Heart left ventricle (tissue), 16 donors: ENCODE measurements at regions not wholly inside any gene's neighbourhood (a gene's known extent, or its start where the extent isn't known, plus 50 kb on each side); places are given as distances from the start of the nearest gene placed in this dataset.

Experiments used
- ATAC-seq, 4 donors: fragments of 200-7000 bp; cut with Tn5 transposase; one replicate each; pipeline ENCODE4 v1.9.1; 2020 to 2022; ENCODE audit warnings: moderate library complexity in 4 of 4, mild to moderate bottlenecking in 3 of 4, moderate number of reproducible peaks in 1 of 4
- DNase-seq, 5 donors: peaks; one replicate each; pipeline ENCODE4 v3.0.0-alpha.2; 2020
- H3K27ac ChIP-seq, 12 donors: fragments of 200-600 bp; sonication (generic) in 4 of 12; one replicate each; pipeline versions ENCODE4 v1.5.0 to v1.8.0; 2016 to 2022; ENCODE audit warnings: mild to moderate bottlenecking in 2 of 12
- H3K27me3 ChIP-seq, 9 donors: fragments of 200-600 bp; sonication (generic) in 2 of 9; one replicate each; pipeline versions ENCODE4 v1.5.1 to v1.8.0; 2016 to 2022; ENCODE audit warnings: mild to moderate bottlenecking in 3 of 9
- H3K36me3 ChIP-seq, 9 donors: fragments of 200-600 bp; sonication (generic) in 2 of 9; one replicate each; pipeline versions ENCODE4 v1.5.0 to v1.8.0; 2018 to 2022; ENCODE audit warnings: mild to moderate bottlenecking in 2 of 9
- H3K4me1 ChIP-seq, 12 donors: fragments of 200-600 bp; sonication (generic) in 4 of 12; one replicate each; pipeline versions ENCODE4 v1.5.0 to v1.8.0; 2016 to 2022; ENCODE audit warnings: mild to moderate bottlenecking in 3 of 12
- H3K4me3 ChIP-seq, 12 donors: fragments of 200-600 bp; sonication (generic) in 4 of 12; one replicate each; pipeline versions ENCODE4 v1.5.0 to v1.8.0; 2017 to 2022; ENCODE audit warnings: mild to moderate bottlenecking in 9 of 12, moderate library complexity in 4 of 12
- H3K9me3 ChIP-seq, 12 donors: fragments of 200-600 bp; sonication (generic) in 4 of 12; one replicate each; pipeline versions ENCODE4 v1.5.0 to v1.8.0; 2016 to 2022; ENCODE audit warnings: mild to moderate bottlenecking in 1 of 12
- POLR2A ChIP-seq, 2 donors: fragments of 450-650 bp; IDR thresholded peaks; one replicate each; pipeline ENCODE4 v1.6.1; 2017; ENCODE audit warnings: antibody characterized with exemption in 2 of 2, mild to moderate bottlenecking in 2 of 2, moderate library complexity in 2 of 2
- WGBS, 4 donors: extraction: QIAGEN DNeasy Blood & Tissue Kit in 2 of 4; methylation state at CpG; one replicate each; pipeline versions ENCODE4 v1.1.5 to v1.1.7; 2013 to 2018; 5-methylcytosine and 5-hydroxymethylcytosine counted together
- intact Hi-C, 10 donors: fragments of 100-400 bp; cut with DNase I; formaldehyde crosslinking; loops; one replicate each; pipeline versions ENCODE4 v1.11.1 to v1.14.2; 2022
- TF ChIP-seq, protein P1 (sequence below), 12 donors: fragments of 200-600 bp; sonication (generic) in 4 of 12; IDR thresholded peaks; one replicate each; pipeline versions ENCODE4 v1.5.0 to v1.8.0; 2018 to 2022; ENCODE audit warnings: antibody characterized with exemption in 12 of 12, mild to moderate bottlenecking in 5 of 12
- donor health status: ischemic (EF 13 %, LVEDD 7.1; RV severe dilation, severe dysfunction).
- donor health status: healthy with polysubstance abuse.
- donor health status: DM: no; HTN: yes; CAD: no.
- donor health status: DM: no; HTN: no; CAD: no.
- donor health status: ischemic (EF 25% LVEDD 6.9; RV normal size, moderate dysfunction).
- donor health status: ischemic (EF 25% LVEDD 5.7; RV mildly dilated, moderate dysfunction).
- donor health status: healthy.
- donor health status: DM: yes; HTN: yes; CAD: no.
- donor health status: ischemic (EF 35%, LVEDD 5.7; RV mildly dilated, moderate dysfunction).
- donor health status: nonischemic (EF 11% LVEDD 7.7; RV severe dilation, severe dysfunction).
- donor health status: DM: yes; HTN: yes; CAD: no.
- donor health status: PGD.
- donor health status: ischemic (EF 29% LVEDD 5.4; RV normal size, mild dysfunction).
- donor health status: nonischemic (EF 23%, LVEDD 6.1; RV moderate dilation, normal function).

DNA sequence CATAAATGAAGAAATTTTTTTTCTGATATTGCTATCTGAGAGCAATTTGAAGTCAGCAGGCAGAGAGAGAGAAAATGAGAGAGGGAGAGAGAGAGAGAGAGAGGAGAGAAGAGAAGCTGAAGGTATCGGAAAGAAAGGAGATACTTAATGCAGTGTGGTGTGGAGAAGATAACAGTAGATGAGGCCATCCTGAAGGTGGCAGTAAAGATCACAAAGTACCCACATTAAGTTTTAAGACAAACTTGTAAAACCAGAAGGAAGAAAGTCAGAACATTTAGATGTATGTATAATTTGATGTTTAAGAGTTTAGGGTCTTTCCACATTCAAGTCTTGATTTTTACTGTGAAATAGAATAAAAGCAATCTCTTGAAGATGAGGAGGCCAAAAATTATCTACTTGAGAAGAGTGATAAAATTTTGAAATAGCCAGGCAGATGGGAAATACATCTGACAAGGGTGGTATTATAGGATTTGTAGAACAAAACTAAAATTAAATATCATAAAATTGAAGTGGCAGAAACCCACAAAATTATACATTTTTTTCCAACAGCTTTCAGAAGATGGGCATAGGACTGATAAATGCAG, 1753.4 kb downstream of the MRPL39 start:
- 14 to 20% (median 17%) methylated on average over 1 of the region's 1 CpG for WGBS, 4 donors
- Histone ChIP-seq H3K36me3 (no peaks in the 10 kb centered on the region), H3K27me3 (peaks cover 0 to 10% (median 0%) of the 10 kb centered on the region in 9 donors), H3K9me3 (no peaks in the 10 kb centered on the region), H3K4me3 (no peak overlapping the region), H3K4me1 (no peaks in the 10 kb centered on the region), H3K27ac (no peak overlapping the region)
- no peak for TF ChIP-seq POLR2A (IDR thresholded peaks at IDR 0.05)
- TF ChIP-seq, protein P1, sequence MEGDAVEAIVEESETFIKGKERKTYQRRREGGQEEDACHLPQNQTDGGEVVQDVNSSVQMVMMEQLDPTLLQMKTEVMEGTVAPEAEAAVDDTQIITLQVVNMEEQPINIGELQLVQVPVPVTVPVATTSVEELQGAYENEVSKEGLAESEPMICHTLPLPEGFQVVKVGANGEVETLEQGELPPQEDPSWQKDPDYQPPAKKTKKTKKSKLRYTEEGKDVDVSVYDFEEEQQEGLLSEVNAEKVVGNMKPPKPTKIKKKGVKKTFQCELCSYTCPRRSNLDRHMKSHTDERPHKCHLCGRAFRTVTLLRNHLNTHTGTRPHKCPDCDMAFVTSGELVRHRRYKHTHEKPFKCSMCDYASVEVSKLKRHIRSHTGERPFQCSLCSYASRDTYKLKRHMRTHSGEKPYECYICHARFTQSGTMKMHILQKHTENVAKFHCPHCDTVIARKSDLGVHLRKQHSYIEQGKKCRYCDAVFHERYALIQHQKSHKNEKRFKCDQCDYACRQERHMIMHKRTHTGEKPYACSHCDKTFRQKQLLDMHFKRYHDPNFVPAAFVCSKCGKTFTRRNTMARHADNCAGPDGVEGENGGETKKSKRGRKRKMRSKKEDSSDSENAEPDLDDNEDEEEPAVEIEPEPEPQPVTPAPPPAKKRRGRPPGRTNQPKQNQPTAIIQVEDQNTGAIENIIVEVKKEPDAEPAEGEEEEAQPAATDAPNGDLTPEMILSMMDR (IDR thresholded peaks at IDR 0.05) = peak; percentile 12 to 63 (median 42)
- ATAC-seq = no peak
- intact Hi-C loops = loop anchor here in 5 of 10 donors (5.0 to 10.0 kb wide), 2 partner anchors 658 to 661 kb away; no protein-coding TSS in a partner anchor
- no peak for DNase-seq

DNA sequence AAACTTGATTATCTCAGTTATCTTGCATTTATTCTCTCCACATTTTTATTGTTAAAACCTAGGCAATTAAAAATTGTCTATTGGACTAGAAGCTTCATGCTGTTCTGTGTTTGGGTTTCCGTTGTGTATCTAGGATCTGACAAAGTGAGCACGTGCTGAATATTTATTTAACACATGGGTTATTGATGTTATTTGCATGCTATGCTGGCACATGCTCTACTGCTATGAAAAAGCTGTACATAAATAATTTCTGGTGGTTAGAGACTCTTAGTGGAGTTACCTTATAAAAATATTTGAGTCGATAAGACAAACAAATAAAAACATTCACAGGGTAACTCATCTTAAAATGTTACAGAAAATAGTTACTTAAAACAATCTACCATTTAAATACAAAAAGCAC, 1769.7 kb downstream of the MRPL39 start:
- Histone ChIP-seq H3K4me3 (no peak overlapping the region), H3K27ac (no peak overlapping the region), H3K27me3 (no peaks in the 10 kb centered on the region), H3K9me3 (peaks cover 0 to 12% (median 0%) of the 10 kb centered on the region in 12 donors), H3K4me1 (no peaks in the 10 kb centered on the region), H3K36me3 (no peaks in the 10 kb centered on the region)
- WGBS, 4 donors = 74 to 83% (median 82%) methylated on average over 3 of the region's 3 CpGs
- ATAC-seq = no peak
- TF ChIP-seq, protein P1 (IDR thresholded peaks at IDR 0.05) = no peak
- TF ChIP-seq POLR2A (IDR thresholded peaks at IDR 0.05) = no peak
- no peak for DNase-seq
- intact Hi-C loops = no loop called here

DNA sequence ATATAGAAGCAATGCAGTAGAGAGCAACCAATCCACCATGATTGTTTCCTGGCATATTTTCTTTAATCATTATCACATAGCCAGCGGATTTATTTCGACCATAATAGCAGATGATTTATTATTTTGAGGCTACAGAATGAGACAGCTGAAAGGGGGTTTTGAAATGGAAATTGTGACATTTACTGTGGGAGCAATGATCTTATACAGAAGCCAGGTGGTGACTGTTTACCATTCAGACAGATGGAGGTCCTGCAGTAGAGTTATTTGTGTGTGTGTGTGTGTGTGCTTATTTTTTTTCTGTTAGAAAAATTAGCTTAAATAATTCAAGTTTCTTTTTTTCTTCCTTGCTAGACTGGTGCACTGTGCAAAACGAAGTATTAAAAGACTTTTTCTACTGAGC, 1784.5 kb downstream of the MRPL39 start:
- no peak for DNase-seq
- WGBS, 4 donors = 57 to 62% (median 60%) methylated on average over 3 of the region's 3 CpGs

DNA sequence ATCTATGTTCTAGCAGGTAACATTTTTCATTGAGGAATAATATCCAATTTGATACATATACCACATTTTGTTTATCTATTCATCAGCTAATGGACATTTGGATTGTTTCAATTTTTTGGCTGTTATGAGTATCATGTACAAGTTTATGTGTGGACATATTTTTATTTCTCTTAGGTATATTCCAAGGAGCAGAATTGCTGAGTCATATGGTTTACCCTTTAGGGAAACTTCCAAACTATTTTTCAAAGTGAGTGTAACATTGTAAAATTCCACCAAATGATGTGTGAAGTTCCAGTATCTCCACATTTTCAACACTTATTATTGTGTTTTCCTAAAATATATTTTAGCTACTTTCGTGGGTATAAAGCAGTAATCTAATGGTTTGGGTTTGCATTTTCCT, 1789.9 kb downstream of the MRPL39 start:
- intact Hi-C loops = no loop called here

More for the DNA sequence above, 1784.5 kb downstream of the MRPL39 start:
- intact Hi-C loops = no loop called here
- Histone ChIP-seq H3K4me3 (no peak overlapping the region), H3K36me3 (no peaks in the 10 kb centered on the region), H3K9me3 (no peaks in the 10 kb centered on the region), H3K27ac (no peak overlapping the region), H3K4me1 (no peaks in the 10 kb centered on the region), H3K27me3 (no peaks in the 10 kb centered on the region)
- no peak for ATAC-seq
- TF ChIP-seq, protein P1 (IDR thresholded peaks at IDR 0.05) = no peak
- no peak for TF ChIP-seq POLR2A (IDR thresholded peaks at IDR 0.05)

More for the DNA sequence above, 1789.9 kb downstream of the MRPL39 start:
- no peaks in the 10 kb centered on the region for H3K9me3 ChIP-seq
- WGBS, 4 donors = 34 to 38% (median 37%) methylated on average over 1 of the region's 1 CpG
- H3K27ac ChIP-seq = no peak overlapping the region
- H3K4me1 ChIP-seq = no peaks in the 10 kb centered on the region
- TF ChIP-seq POLR2A (IDR thresholded peaks at IDR 0.05) = no peak
- TF ChIP-seq, protein P1 (IDR thresholded peaks at IDR 0.05) = no peak
- H3K27me3 ChIP-seq = no peaks in the 10 kb centered on the region
- H3K4me3 ChIP-seq = no peak overlapping the region
- H3K36me3 ChIP-seq = no peaks in the 10 kb centered on the region
- DNase-seq (no peak), ATAC-seq (no peak)
